Dermis microvascular lymphatic vessel endothelial cell (primary cell): ENCODE measurements at regions not wholly inside any gene's neighbourhood (a gene's known extent, or its start where the extent isn't known, plus 50 kb on each side); places are given as distances from the start of the nearest gene placed in this dataset.

Experiments used
- DNase-seq, 2 donors: peaks; one replicate each; pipeline versions ENCODE4 v3.0.0 to v3.0.0-alpha.2; 2010; ENCODE audit warnings: low read depth in 2 of 2

GRCh38 chrX:23061116-23061515 lies 61.4 kb downstream of the DDX53 start:
- no peak for DNase-seq

DNA sequence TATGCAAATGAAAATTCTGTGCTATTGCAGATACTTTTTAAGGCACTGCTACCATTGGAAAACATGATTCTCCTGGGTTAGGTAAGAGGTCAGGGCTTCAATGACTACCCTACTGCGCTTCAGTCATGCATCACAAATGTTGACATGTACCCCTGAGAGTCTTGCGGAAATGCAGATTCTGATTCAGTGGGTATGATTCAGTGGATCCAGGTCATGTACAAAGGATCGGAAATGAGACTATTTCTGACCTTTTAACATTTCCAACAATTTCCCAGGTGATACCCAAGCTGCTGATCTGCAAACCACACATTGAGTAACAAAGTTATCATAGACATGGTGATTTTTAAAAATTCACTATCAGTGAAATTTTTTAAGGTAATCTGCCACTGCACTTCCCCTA lies 62.6 kb downstream of the DDX53 start:
- peak in 1 of 2 donors; percentile 1 for DNase-seq

- no peak for DNase-seq
Observed at GRCh38 chrX:23066588-23067281, 67.0 kb downstream of the DDX53 start.

- DNase-seq = peak in 1 of 2 donors; percentile 0
Observed at GRCh38 chrX:23075461-23075860, 75.7 kb downstream of the DDX53 start.

DNA sequence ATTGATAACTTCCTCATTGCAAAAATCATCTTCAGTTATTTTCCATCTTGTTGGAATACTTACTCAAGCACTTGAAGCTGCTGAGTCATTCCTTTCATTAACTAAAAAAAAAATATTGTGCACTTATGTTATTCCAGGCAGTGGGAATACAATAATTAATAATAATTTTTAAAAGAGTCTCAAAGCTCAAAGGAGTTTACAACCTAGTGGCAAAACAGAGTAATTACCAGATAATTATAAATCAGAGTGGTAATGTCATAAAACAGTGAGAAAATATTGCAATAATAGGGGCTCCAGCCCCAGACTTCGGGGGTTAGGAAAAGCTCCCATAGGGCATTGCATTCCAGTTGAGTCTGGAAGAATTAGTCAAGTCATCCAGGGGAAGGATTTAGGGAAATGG lies 79.6 kb downstream of the DDX53 start:
- DNase-seq = no peak

GRCh38 chrX:23100826-23101225 lies 101.1 kb downstream of the DDX53 start:
- no peak for DNase-seq

DNA sequence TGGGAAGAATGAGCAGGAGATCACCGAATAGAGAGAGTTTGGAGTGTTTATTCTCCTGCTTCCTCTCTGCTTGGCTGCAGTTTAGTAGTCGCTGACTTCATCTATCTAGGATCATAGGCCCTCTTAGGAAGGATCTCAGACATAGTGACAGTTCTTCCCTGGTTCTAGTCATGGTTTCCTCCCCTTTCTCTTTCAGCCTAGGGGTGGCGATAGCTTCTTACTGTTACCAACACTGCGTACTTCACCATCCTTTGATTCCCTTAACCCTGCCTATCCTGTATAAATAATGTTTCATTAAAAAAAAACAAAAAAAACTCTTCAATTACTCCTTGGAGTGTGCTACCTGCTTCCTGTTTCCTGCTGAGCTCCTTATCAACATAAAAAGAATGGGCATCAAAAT lies 103.8 kb downstream of the DDX53 start:
- DNase-seq = no peak

- DNase-seq = no peak
Observed at GRCh38 chrX:23114241-23114640, 114.5 kb downstream of the DDX53 start.

DNA sequence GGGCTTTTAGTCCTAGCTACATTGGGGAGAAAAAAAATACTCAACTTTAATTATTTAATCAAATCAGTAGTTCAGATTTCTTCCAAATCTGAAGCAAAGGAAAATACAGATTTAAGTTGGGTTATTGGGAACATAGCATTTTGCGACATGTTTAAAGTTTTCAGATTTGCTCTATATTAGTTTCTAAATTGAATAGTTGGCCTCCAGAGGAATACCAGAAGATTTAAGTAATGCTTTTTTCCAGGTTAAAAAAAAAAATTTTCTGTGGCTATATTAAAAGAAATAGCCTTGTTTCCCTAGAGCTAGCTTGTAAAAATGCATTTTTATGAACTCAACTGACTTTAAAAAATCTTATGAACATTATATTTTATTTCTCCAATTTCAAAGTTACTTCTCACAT lies 115.9 kb downstream of the DDX53 start:
- no peak for DNase-seq

- DNase-seq = no peak
Observed at GRCh38 chrX:23118163-23118562, 118.4 kb downstream of the DDX53 start.

- no peak for DNase-seq
Observed at GRCh38 chrX:23118890-23119527, 119.2 kb downstream of the DDX53 start.

- no peak for DNase-seq
Observed at GRCh38 chrX:23127586-23127985, 127.8 kb downstream of the DDX53 start.

GRCh38 chrX:23133551-23133950 lies 133.8 kb downstream of the DDX53 start:
- DNase-seq = no peak

GRCh38 chrX:23134136-23134535 lies 134.4 kb downstream of the DDX53 start:
- DNase-seq = no peak

GRCh38 chrX:23136816-23137215 lies 137.1 kb downstream of the DDX53 start:
- DNase-seq = no peak

- no peak for DNase-seq
Observed at GRCh38 chrX:23168291-23168690, 166.4 kb upstream of the PTCHD1 start.

- DNase-seq = no peak
Observed at GRCh38 chrX:23185951-23186350, 148.7 kb upstream of the PTCHD1 start.

DNA sequence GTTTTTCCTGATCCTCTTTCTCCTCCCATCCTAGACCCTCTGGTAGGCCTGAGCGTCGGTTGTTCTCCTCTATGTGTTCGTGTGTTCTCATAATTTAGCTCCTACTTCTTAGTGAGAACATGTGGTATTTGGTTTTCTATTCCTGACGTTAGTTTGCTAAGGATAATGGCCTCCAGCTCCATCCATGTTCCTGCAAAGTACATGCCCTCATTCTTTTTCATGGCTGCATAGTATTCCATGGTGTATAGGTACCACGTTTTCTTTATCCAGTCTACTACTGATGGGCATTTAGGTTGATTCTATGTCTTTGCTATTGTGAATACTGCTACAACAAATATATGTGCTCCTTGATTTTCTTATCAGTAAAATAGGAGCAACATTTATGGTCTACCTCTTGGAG lies 146.8 kb upstream of the PTCHD1 start:
- no peak for DNase-seq

DNA sequence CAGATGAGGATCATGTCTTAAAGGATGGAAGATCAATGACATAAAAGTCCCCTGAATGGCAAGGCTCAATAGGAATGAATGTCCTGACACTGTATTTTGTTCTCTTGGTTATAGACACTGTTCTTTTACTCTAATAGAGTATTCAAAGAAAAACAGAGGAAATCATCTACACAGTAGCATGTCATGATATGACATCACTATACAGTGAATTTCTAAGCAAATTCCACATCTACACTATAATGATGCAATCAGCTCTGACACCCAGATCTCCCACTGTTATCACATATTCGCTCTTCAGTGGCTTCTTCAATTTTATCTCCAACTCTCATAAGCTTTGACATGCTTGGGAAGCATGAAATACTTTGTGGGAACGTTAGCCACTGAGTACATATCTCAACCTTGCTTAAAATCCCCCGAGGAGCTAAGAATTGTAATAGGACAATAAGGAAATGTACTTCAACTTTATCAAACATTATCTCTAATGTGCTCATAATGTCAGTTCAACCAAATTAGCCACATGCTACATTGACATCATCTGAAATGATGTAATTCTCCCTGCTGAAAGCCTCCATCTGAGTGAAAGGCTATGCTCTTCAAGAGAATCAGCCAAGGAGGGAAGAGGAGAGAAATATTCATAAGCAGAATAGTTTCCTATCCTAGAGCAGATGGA lies 139.6 kb upstream of the PTCHD1 start:
- no peak for DNase-seq

GRCh38 chrX:23195761-23196160 lies 138.9 kb upstream of the PTCHD1 start:
- DNase-seq = no peak

GRCh38 chrX:23201706-23202105 lies 132.9 kb upstream of the PTCHD1 start:
- no peak for DNase-seq

- DNase-seq = no peak
Observed at GRCh38 chrX:23202326-23202725, 132.3 kb upstream of the PTCHD1 start.

DNA sequence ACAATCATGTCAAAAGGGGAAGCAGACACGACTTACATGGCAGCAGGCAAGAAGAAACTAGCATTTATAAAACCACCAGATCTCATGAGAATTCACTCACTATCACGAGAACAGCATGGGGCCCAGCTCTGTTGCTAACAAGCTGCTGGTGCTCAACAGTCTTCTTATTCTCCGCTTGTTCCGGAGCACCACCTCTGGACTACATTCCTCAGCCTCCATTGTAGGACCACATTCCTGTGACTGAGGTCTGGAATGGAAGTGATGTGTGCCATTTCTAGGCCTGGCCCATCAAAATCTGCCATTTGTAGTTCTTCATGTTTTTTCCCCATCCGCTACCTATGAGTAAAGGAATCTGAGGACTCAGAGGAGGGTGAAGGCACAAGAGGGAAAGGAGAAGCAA lies 111.5 kb upstream of the PTCHD1 start:
- DNase-seq = no peak
